ENCODE measurements at regions not wholly inside any gene's neighbourhood (a gene's known extent, or its start where the extent isn't known, plus 50 kb on each side); places are given as distances from the start of the nearest gene placed in this dataset.

- ChIA-PET CTCF (no interaction called here), POLR2A (no interaction called here)
- Histone ChIP-seq H3K4me1 (ENCODE audit: control extremely low read depth in 1 of 4, control insufficient read depth in 4 of 4, insufficient read depth in 4 of 4, low read length in 3 of 4) (no peaks in the 10 kb centered on the region), H3K27me3 (replicated peaks in 2 of 5; ENCODE audit: control insufficient read depth in 4 of 5, insufficient read depth in 5 of 5, low read length in 4 of 5) (no peaks in the 10 kb centered on the region), H3K36me3 (ENCODE audit: control insufficient read depth in 4 of 4, insufficient read depth in 4 of 4, low read length in 3 of 4) (no peaks in the 10 kb centered on the region), H3K27ac (ENCODE audit: insufficient read depth in 1 of 2, low read depth in 1 of 2, low read length in 2 of 2, poor library complexity in 1 of 2, severe bottlenecking in 2 of 2) (no peak overlapping the region), H3K9me3 (ENCODE audit: control extremely low read depth in 1 of 5, control insufficient read depth in 4 of 5, insufficient read depth in 2 of 5, low read depth in 1 of 5, low read length in 4 of 5) (no peaks in the 10 kb centered on the region), H3K4me3 (ENCODE audit: control insufficient read depth in 1 of 7, extremely low read depth in 1 of 7, insufficient read depth in 4 of 7, low read depth in 2 of 7, low read length in 6 of 7) (no peak overlapping the region)
- no CpG with 5 or more reads among the region's 2 CpGs for WGBS (ENCODE audit: insufficient coverage)
- no peak for DNase-seq
Observed at GRCh38 chr17:53092072-53092471, 730.7 kb upstream of the KIF2B start.

GRCh38 chr17:53090770-53091169 lies 732.0 kb upstream of the KIF2B start:
- ChIA-PET POLR2A (no interaction called here), CTCF (no interaction called here)

GRCh38 chr17:53088481-53088880 lies 734.2 kb upstream of the KIF2B start:
- no peaks in the 10 kb centered on the region for H3K36me3 ChIP-seq (ENCODE audit: control insufficient read depth in 4 of 4, insufficient read depth in 4 of 4, low read length in 3 of 4)
- no peaks in the 10 kb centered on the region for H3K4me1 ChIP-seq (ENCODE audit: control extremely low read depth in 1 of 4, control insufficient read depth in 4 of 4, insufficient read depth in 4 of 4, low read length in 3 of 4)
- WGBS (ENCODE audit: insufficient coverage), result 100% methylated on average over 1 of the region's 6 CpGs
- no peak overlapping the region for H3K4me3 ChIP-seq (ENCODE audit: control insufficient read depth in 1 of 7, extremely low read depth in 1 of 7, insufficient read depth in 4 of 7, low read depth in 2 of 7, low read length in 6 of 7)
- H3K9me3 ChIP-seq (ENCODE audit: control extremely low read depth in 1 of 5, control insufficient read depth in 4 of 5, insufficient read depth in 2 of 5, low read depth in 1 of 5, low read length in 4 of 5), result no peaks in the 10 kb centered on the region
- CTCF ChIA-PET, result no interaction called here
- no peaks in the 10 kb centered on the region for H3K27me3 ChIP-seq (replicated peaks in 2 of 5; ENCODE audit: control insufficient read depth in 4 of 5, insufficient read depth in 5 of 5, low read length in 4 of 5)
- H3K27ac ChIP-seq (ENCODE audit: insufficient read depth in 1 of 2, low read depth in 1 of 2, low read length in 2 of 2, poor library complexity in 1 of 2, severe bottlenecking in 2 of 2), result no peak overlapping the region
- no peak for DNase-seq
- POLR2A ChIA-PET, result no interaction called here

More at GRCh38 chr17:53090770-53091169, 732.0 kb upstream of the KIF2B start:
- Histone ChIP-seq H3K4me1 (ENCODE audit: control extremely low read depth in 1 of 4, control insufficient read depth in 4 of 4, insufficient read depth in 4 of 4, low read length in 3 of 4) (no peaks in the 10 kb centered on the region), H3K27ac (ENCODE audit: insufficient read depth in 1 of 2, low read depth in 1 of 2, low read length in 2 of 2, poor library complexity in 1 of 2, severe bottlenecking in 2 of 2) (no peak overlapping the region), H3K27me3 (replicated peaks in 2 of 5; ENCODE audit: control insufficient read depth in 4 of 5, insufficient read depth in 5 of 5, low read length in 4 of 5) (no peaks in the 10 kb centered on the region), H3K4me3 (ENCODE audit: control insufficient read depth in 1 of 7, extremely low read depth in 1 of 7, insufficient read depth in 4 of 7, low read depth in 2 of 7, low read length in 6 of 7) (no peak overlapping the region), H3K36me3 (ENCODE audit: control insufficient read depth in 4 of 4, insufficient read depth in 4 of 4, low read length in 3 of 4) (no peaks in the 10 kb centered on the region), H3K9me3 (ENCODE audit: control extremely low read depth in 1 of 5, control insufficient read depth in 4 of 5, insufficient read depth in 2 of 5, low read depth in 1 of 5, low read length in 4 of 5) (no peaks in the 10 kb centered on the region)
- no CpG with 5 or more reads among the region's 1 CpG for WGBS (ENCODE audit: insufficient coverage)
- DNase-seq, result no peak

- Histone ChIP-seq H3K27ac (ENCODE audit: insufficient read depth in 1 of 2, low read depth in 1 of 2, low read length in 2 of 2, poor library complexity in 1 of 2, severe bottlenecking in 2 of 2) (no peak overlapping the region), H3K9me3 (ENCODE audit: control extremely low read depth in 1 of 5, control insufficient read depth in 4 of 5, insufficient read depth in 2 of 5, low read depth in 1 of 5, low read length in 4 of 5) (peaks cover 0 to 4% (median 0%) of the 10 kb centered on the region in 5 experiments), H3K36me3 (ENCODE audit: control insufficient read depth in 4 of 4, insufficient read depth in 4 of 4, low read length in 3 of 4) (no peaks in the 10 kb centered on the region), H3K4me3 (ENCODE audit: control insufficient read depth in 1 of 7, extremely low read depth in 1 of 7, insufficient read depth in 4 of 7, low read depth in 2 of 7, low read length in 6 of 7) (no peak overlapping the region), H3K4me1 (ENCODE audit: control extremely low read depth in 1 of 4, control insufficient read depth in 4 of 4, insufficient read depth in 4 of 4, low read length in 3 of 4) (no peaks in the 10 kb centered on the region), H3K27me3 (replicated peaks in 2 of 5; ENCODE audit: control insufficient read depth in 4 of 5, insufficient read depth in 5 of 5, low read length in 4 of 5) (no peaks in the 10 kb centered on the region)
- no peak for DNase-seq
- POLR2A ChIA-PET, result no interaction called here
- 50% methylated on average over 4 of the region's 4 CpGs for WGBS (ENCODE audit: insufficient coverage)
- CTCF ChIA-PET, result no interaction called here
Observed at GRCh38 chr17:53061446-53061845, 761.3 kb upstream of the KIF2B start.

- H3K4me3 ChIP-seq (ENCODE audit: control insufficient read depth in 1 of 7, extremely low read depth in 1 of 7, insufficient read depth in 4 of 7, low read depth in 2 of 7, low read length in 6 of 7), result no peak overlapping the region
- no peaks in the 10 kb centered on the region for H3K27me3 ChIP-seq (replicated peaks in 2 of 5; ENCODE audit: control insufficient read depth in 4 of 5, insufficient read depth in 5 of 5, low read length in 4 of 5)
- H3K4me1 ChIP-seq (ENCODE audit: control extremely low read depth in 1 of 4, control insufficient read depth in 4 of 4, insufficient read depth in 4 of 4, low read length in 3 of 4), result no peaks in the 10 kb centered on the region
- H3K27ac ChIP-seq (ENCODE audit: insufficient read depth in 1 of 2, low read depth in 1 of 2, low read length in 2 of 2, poor library complexity in 1 of 2, severe bottlenecking in 2 of 2), result no peak overlapping the region
- no CpG with 5 or more reads among the region's 4 CpGs for WGBS (ENCODE audit: insufficient coverage)
- no peaks in the 10 kb centered on the region for H3K36me3 ChIP-seq (ENCODE audit: control insufficient read depth in 4 of 4, insufficient read depth in 4 of 4, low read length in 3 of 4)
- DNase-seq, result no peak
- CTCF ChIA-PET, result no interaction called here
- H3K9me3 ChIP-seq (ENCODE audit: control extremely low read depth in 1 of 5, control insufficient read depth in 4 of 5, insufficient read depth in 2 of 5, low read depth in 1 of 5, low read length in 4 of 5), result peaks cover 0 to 4% (median 0%) of the 10 kb centered on the region in 5 experiments
- POLR2A ChIA-PET, result no interaction called here
Observed at GRCh38 chr17:53058031-53058430, 764.7 kb upstream of the KIF2B start.

GRCh38 chr17:53046781-53047180 lies 775.9 kb upstream of the KIF2B start:
- 66% methylated on average over 2 of the region's 2 CpGs for WGBS (ENCODE audit: insufficient coverage)

GRCh38 chr17:53039981-53040380 lies 782.7 kb upstream of the KIF2B start:
- POLR2A ChIA-PET, result no interaction called here
- Histone ChIP-seq H3K9me3 (ENCODE audit: control extremely low read depth in 1 of 5, control insufficient read depth in 4 of 5, insufficient read depth in 2 of 5, low read depth in 1 of 5, low read length in 4 of 5) (no peaks in the 10 kb centered on the region), H3K36me3 (ENCODE audit: control insufficient read depth in 4 of 4, insufficient read depth in 4 of 4, low read length in 3 of 4) (no peaks in the 10 kb centered on the region), H3K27ac (ENCODE audit: insufficient read depth in 1 of 2, low read depth in 1 of 2, low read length in 2 of 2, poor library complexity in 1 of 2, severe bottlenecking in 2 of 2) (no peak overlapping the region), H3K4me1 (ENCODE audit: control extremely low read depth in 1 of 4, control insufficient read depth in 4 of 4, insufficient read depth in 4 of 4, low read length in 3 of 4) (no peaks in the 10 kb centered on the region), H3K4me3 (ENCODE audit: control insufficient read depth in 1 of 7, extremely low read depth in 1 of 7, insufficient read depth in 4 of 7, low read depth in 2 of 7, low read length in 6 of 7) (no peak overlapping the region), H3K27me3 (replicated peaks in 2 of 5; ENCODE audit: control insufficient read depth in 4 of 5, insufficient read depth in 5 of 5, low read length in 4 of 5) (no peaks in the 10 kb centered on the region)
- CTCF ChIA-PET, result no interaction called here
- no peak for DNase-seq

More at GRCh38 chr17:53046781-53047180, 775.9 kb upstream of the KIF2B start:
- H3K27ac ChIP-seq (ENCODE audit: insufficient read depth in 1 of 2, low read depth in 1 of 2, low read length in 2 of 2, poor library complexity in 1 of 2, severe bottlenecking in 2 of 2), result no peak overlapping the region
- CTCF ChIA-PET, result no interaction called here
- H3K27me3 ChIP-seq (replicated peaks in 2 of 5; ENCODE audit: control insufficient read depth in 4 of 5, insufficient read depth in 5 of 5, low read length in 4 of 5), result no peaks in the 10 kb centered on the region
- no peaks in the 10 kb centered on the region for H3K4me1 ChIP-seq (ENCODE audit: control extremely low read depth in 1 of 4, control insufficient read depth in 4 of 4, insufficient read depth in 4 of 4, low read length in 3 of 4)
- H3K4me3 ChIP-seq (ENCODE audit: control insufficient read depth in 1 of 7, extremely low read depth in 1 of 7, insufficient read depth in 4 of 7, low read depth in 2 of 7, low read length in 6 of 7), result no peak overlapping the region
- no peaks in the 10 kb centered on the region for H3K36me3 ChIP-seq (ENCODE audit: control insufficient read depth in 4 of 4, insufficient read depth in 4 of 4, low read length in 3 of 4)
- POLR2A ChIA-PET, result no interaction called here
- DNase-seq, result no peak
- H3K9me3 ChIP-seq (ENCODE audit: control extremely low read depth in 1 of 5, control insufficient read depth in 4 of 5, insufficient read depth in 2 of 5, low read depth in 1 of 5, low read length in 4 of 5), result peaks cover 0 to 4% (median 0%) of the 10 kb centered on the region in 5 experiments

- CTCF ChIA-PET, result no interaction called here
- Histone ChIP-seq H3K4me3 (ENCODE audit: control insufficient read depth in 1 of 7, extremely low read depth in 1 of 7, insufficient read depth in 4 of 7, low read depth in 2 of 7, low read length in 6 of 7) (no peak overlapping the region), H3K4me1 (ENCODE audit: control extremely low read depth in 1 of 4, control insufficient read depth in 4 of 4, insufficient read depth in 4 of 4, low read length in 3 of 4) (no peaks in the 10 kb centered on the region), H3K27me3 (replicated peaks in 2 of 5; ENCODE audit: control insufficient read depth in 4 of 5, insufficient read depth in 5 of 5, low read length in 4 of 5) (no peaks in the 10 kb centered on the region), H3K27ac (ENCODE audit: insufficient read depth in 1 of 2, low read depth in 1 of 2, low read length in 2 of 2, poor library complexity in 1 of 2, severe bottlenecking in 2 of 2) (no peak overlapping the region), H3K36me3 (ENCODE audit: control insufficient read depth in 4 of 4, insufficient read depth in 4 of 4, low read length in 3 of 4) (no peaks in the 10 kb centered on the region), H3K9me3 (ENCODE audit: control extremely low read depth in 1 of 5, control insufficient read depth in 4 of 5, insufficient read depth in 2 of 5, low read depth in 1 of 5, low read length in 4 of 5) (no peaks in the 10 kb centered on the region)
- POLR2A ChIA-PET, result no interaction called here
- DNase-seq, result no peak
Observed at GRCh38 chr17:53033297-53033696, 789.4 kb upstream of the KIF2B start.
